GM23338 (cell line): ENCODE measurements at regions not wholly inside any gene's neighbourhood (a gene's known extent, or its start where the extent isn't known, plus 50 kb on each side); places are given as distances from the start of the nearest gene placed in this dataset.
"Not testable (repeated sequence)": the region's sequence is repeated elsewhere in the genome, so short reads cannot be mapped to it uniquely, and the experiment has no call there.

ENCODE experiments used
- CREB1 ChIP-seq: fragments of 250-450 bp; sonication (Bioruptor Pico); IDR thresholded peaks from 2 replicates; pipeline ENCODE4 v1.5.0; 2020; ENCODE audit warnings: low read depth, mild to moderate bottlenecking, moderate library complexity
- CTCF ChIP-seq, 2 experiments: fragments of 200-600 bp in 1 of 2; sonication (generic) in 1 of 2; conservative IDR thresholded peaks; 2 replicates each; pipeline versions ENCODE4 v1.5.1 to v1.6.1; 2016 to 2017; ENCODE audit warnings: antibody characterized with exemption in 2 of 2, low read depth in 2 of 2, mild to moderate bottlenecking in 2 of 2, moderate library complexity in 1 of 2
- EZH2 ChIP-seq: fragments of 200-600 bp; sonication (generic); IDR thresholded peaks from one replicate; pipeline ENCODE4 v1.8.0; 2017; ENCODE audit warnings: antibody characterized with exemption, mild to moderate bottlenecking, low read depth; ENCODE audit not compliant: unreplicated experiment
- EZH2phosphoT487 ChIP-seq: fragments of 200-600 bp; sonication (generic); IDR thresholded peaks from one replicate; pipeline ENCODE4 v1.8.1; 2018; ENCODE audit warnings: antibody characterized with exemption; ENCODE audit not compliant: unreplicated experiment
- POLR2AphosphoS5 ChIP-seq: IDR thresholded peaks from 2 replicates; pipeline ENCODE4 v1.6.1; 2016; ENCODE audit warnings: antibody characterized with exemption, low read depth
- REST ChIP-seq: IDR thresholded peaks from one replicate; pipeline ENCODE4 v1.6.1; 2018; ENCODE audit warnings: antibody characterized with exemption; ENCODE audit not compliant: unreplicated experiment
- ZNF114 ChIP-seq: fragments of 250-450 bp; sonication (Bioruptor Pico); IDR thresholded peaks from 2 replicates; pipeline ENCODE4 v1.5.0; 2020; ENCODE audit warnings: mild to moderate bottlenecking, moderate library complexity

GRCh38 chr2:87420954-87421353 lies 326.9 kb upstream of the PLGLB2 start:
- TF ChIP-seq CTCF (conservative IDR thresholded peaks at IDR 0.05; ENCODE audit: low read depth in 2 of 2); EZH2phosphoT487; CREB1 (CRISPR knock-in tag); EZH2; POLR2AphosphoS5; ZNF114 (CRISPR knock-in tag); REST: not testable (repeated sequence)
